ENCODE measurements at regions not wholly inside any gene's neighbourhood (a gene's known extent, or its start where the extent isn't known, plus 50 kb on each side); places are given as distances from the start of the nearest gene placed in this dataset.

DNA sequence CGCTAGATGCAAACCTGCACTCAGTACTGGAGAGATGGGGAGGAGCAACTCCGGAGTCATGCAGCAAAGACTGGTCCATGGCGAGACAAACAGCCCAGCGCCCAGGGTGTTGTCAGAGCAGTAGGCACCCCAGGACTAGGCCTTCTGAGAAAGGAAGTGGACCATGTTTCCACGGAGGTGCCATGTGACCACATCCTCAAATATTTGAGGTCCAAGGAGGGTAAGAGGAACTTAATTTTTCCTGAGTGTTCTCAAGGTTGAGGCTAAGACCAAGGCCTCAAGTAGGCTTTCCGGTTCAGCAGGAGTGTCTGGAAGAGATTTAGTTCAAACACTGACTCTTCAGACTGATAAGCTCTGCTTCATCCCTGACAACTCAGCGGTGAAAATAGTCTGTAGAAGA, 186.2 kb downstream of the RHOU start:
- TF ChIP-seq, protein P1, sequence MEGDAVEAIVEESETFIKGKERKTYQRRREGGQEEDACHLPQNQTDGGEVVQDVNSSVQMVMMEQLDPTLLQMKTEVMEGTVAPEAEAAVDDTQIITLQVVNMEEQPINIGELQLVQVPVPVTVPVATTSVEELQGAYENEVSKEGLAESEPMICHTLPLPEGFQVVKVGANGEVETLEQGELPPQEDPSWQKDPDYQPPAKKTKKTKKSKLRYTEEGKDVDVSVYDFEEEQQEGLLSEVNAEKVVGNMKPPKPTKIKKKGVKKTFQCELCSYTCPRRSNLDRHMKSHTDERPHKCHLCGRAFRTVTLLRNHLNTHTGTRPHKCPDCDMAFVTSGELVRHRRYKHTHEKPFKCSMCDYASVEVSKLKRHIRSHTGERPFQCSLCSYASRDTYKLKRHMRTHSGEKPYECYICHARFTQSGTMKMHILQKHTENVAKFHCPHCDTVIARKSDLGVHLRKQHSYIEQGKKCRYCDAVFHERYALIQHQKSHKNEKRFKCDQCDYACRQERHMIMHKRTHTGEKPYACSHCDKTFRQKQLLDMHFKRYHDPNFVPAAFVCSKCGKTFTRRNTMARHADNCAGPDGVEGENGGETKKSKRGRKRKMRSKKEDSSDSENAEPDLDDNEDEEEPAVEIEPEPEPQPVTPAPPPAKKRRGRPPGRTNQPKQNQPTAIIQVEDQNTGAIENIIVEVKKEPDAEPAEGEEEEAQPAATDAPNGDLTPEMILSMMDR (IDR thresholded peaks at IDR 0.05; ENCODE audit: poor library complexity), result no peak
- TF ChIP-seq EZH2 (IDR thresholded peaks at IDR 0.05; ENCODE audit: borderline replicate concordance), result no peak

Measured in hepatocyte (in vitro differentiated cells).